K562 (cell line): ENCODE measurements at regions not wholly inside any gene's neighbourhood (a gene's known extent, or its start where the extent isn't known, plus 50 kb on each side); places are given as distances from the start of the nearest gene placed in this dataset.

ENCODE experiments used
- ATAC-seq: fragments of 200-7000 bp; cut with Tn5 transposase; 3 replicates; pipeline ENCODE4 v1.9.1; 2020; ENCODE audit warnings: moderate library complexity
- BruUV-seq: library from RNA; stranded (reverse); fragments of 400-500 nt; replicated peaks from 2 replicates; lab custom pipeline; 2021; lab: Mats Ljungman, UMichigan
- CTCF ChIA-PET: fragments of 300-600 bp; formaldehyde crosslinking; extraction: SDS; loops from one replicate; lab custom pipeline; 2021; ENCODE audit warnings: low intra/inter-chr PET ratio; lab: Yijun Ruan, JAX
- POLR2A ChIA-PET: fragments of 300-600, 350-650 bp; sonication (Branson Sonifier 250); formaldehyde crosslinking; extraction: SDS; loops from one replicate; lab custom pipeline; 2021; ENCODE audit warnings: antibody characterized with exemption, inconsistent platforms; lab: Yijun Ruan, JAX
- DNase-seq, 4 experiments: peaks; one replicate each; pipeline versions ENCODE4 v3.0.0 to v3.0.0-alpha.2; 2011 to 2018; ENCODE audit warnings: low spot score in 3 of 4, mixed read lengths in 3 of 4; ENCODE audit errors: extremely low read depth in 1 of 4
- FAIRE-seq: peaks from 2 replicates; lab custom pipeline; 2011; peaks lifted over from hg19 to GRCh38; lab: Jason Lieb, UNC
- H2AFZ ChIP-seq: 2 replicates; pipeline ENCODE4 v1.6.0; 2011; ENCODE audit warnings: low read depth, low read length, control low read depth, inconsistent platforms
- H3K27ac ChIP-seq: fragments of 200-600 bp; 3 replicates; pipeline ENCODE4 v1.8.0; 2011; ENCODE audit warnings: low read depth, mild to moderate bottlenecking, control low read depth, inconsistent platforms, low read length, moderate library complexity, mixed read lengths; ENCODE audit errors: extremely low read depth
- H3K27me3 ChIP-seq, 2 experiments: fragments of 300-600 bp in 1 of 2; 2 replicates in 1 of 2; 3 replicates in 1 of 2; pipeline versions ENCODE4 v1.6.0 to v1.8.0; 2011; ENCODE audit warnings: inconsistent platforms in 2 of 2, low read length in 2 of 2, mild to moderate bottlenecking in 1 of 2, mixed read lengths in 1 of 2, moderate library complexity in 1 of 2; ENCODE audit not compliant: control insufficient read depth in 2 of 2, insufficient read depth in 2 of 2
- H3K36me3 ChIP-seq: fragments of 300-600 bp; 3 replicates; pipeline ENCODE4 v1.8.0; 2011; ENCODE audit warnings: mild to moderate bottlenecking, low read length, inconsistent platforms; ENCODE audit not compliant: control insufficient read depth, insufficient read depth
- H3K4me1 ChIP-seq, 2 experiments: fragments of 200-600 bp in 1 of 2; replicated peaks in 1 of 2; 2 replicates in 1 of 2; 3 replicates in 1 of 2; pipeline versions ENCODE4 v1.5.1 to v1.8.0; 2011; ENCODE audit warnings: inconsistent platforms in 2 of 2, low read length in 2 of 2, mild to moderate bottlenecking in 1 of 2, mixed read lengths in 1 of 2, moderate library complexity in 1 of 2; ENCODE audit not compliant: control insufficient read depth in 2 of 2, insufficient read depth in 2 of 2
- H3K4me2 ChIP-seq: 2 replicates; pipeline ENCODE4 v1.6.1; 2011; ENCODE audit warnings: low read length, control low read depth, inconsistent platforms, mixed read lengths; ENCODE audit not compliant: insufficient read depth
- H3K4me3 ChIP-seq: fragments of 200-600 bp; sonication (generic), shearing (Covaris generic); 2 replicates; pipeline ENCODE4 v1.5.1; 2016; ENCODE audit warnings: control low read depth, inconsistent platforms
- H3K79me2 ChIP-seq: fragments of 200-600 bp; 3 replicates; pipeline ENCODE4 v1.8.0; 2011; ENCODE audit warnings: low read length, inconsistent platforms; ENCODE audit not compliant: control insufficient read depth, insufficient read depth
- H3K9ac ChIP-seq, 2 experiments: 2 replicates each; pipeline versions ENCODE4 v1.6.0 to v1.6.1; 2011; ENCODE audit warnings: low read depth in 2 of 2, low read length in 2 of 2, control low read depth in 1 of 2, inconsistent platforms in 1 of 2, mild to moderate bottlenecking in 1 of 2, mixed read lengths in 1 of 2; ENCODE audit not compliant: insufficient read depth in 1 of 2
- H3K9me1 ChIP-seq: one replicate; pipeline ENCODE4 v1.6.0; 2011; ENCODE audit warnings: inconsistent platforms, mild to moderate bottlenecking, low read length, moderate library complexity; ENCODE audit not compliant: control insufficient read depth, insufficient read depth
- H3K9me3 ChIP-seq: replicated peaks from 2 replicates; pipeline ENCODE4 v1.5.1; 2011; ENCODE audit warnings: low read depth, low read length, inconsistent platforms; ENCODE audit not compliant: control insufficient read depth, insufficient read depth
- H4K20me1 ChIP-seq: replicated peaks from 2 replicates; pipeline ENCODE4 v1.6.1; 2011; ENCODE audit warnings: low read length, inconsistent platforms, mixed read lengths; ENCODE audit not compliant: control insufficient read depth, insufficient read depth
- CBFA2T3 ChIP-seq: fragments of 450-650 bp; IDR thresholded peaks from 2 replicates; pipeline ENCODE4 v1.6.1; 2017
- HNRNPLL ChIP-seq: fragments of 200-400 bp; formaldehyde crosslinking; IDR thresholded peaks from 2 replicates; pipeline ENCODE4 v1.6.1; 2017; ENCODE audit warnings: low read length, low read depth, mild to moderate bottlenecking; ENCODE audit not compliant: poor library complexity, severe bottlenecking
- KLF1 ChIP-seq: fragments of 450-650 bp; IDR thresholded peaks from 2 replicates; pipeline ENCODE4 v1.6.1; 2016; ENCODE audit warnings: missing genetic modification characterization, missing compliant biosample characterization
- MCM7 ChIP-seq, 2 experiments: fragments of 450-650 bp; IDR thresholded peaks; 2 replicates each; pipeline ENCODE4 v1.6.1; 2016 to 2018
- NCOA1 ChIP-seq: fragments of 450-650 bp; IDR thresholded peaks from 2 replicates; pipeline ENCODE4 v1.6.1; 2016; ENCODE audit warnings: low read depth
- PHB ChIP-seq: fragments of 250-450 bp; sonication (Bioruptor Pico); IDR thresholded peaks from 2 replicates; pipeline ENCODE4 v1.5.0; 2021
- SPI1 ChIP-seq: IDR thresholded peaks from 2 replicates; pipeline ENCODE4 v1.6.1; 2011; ENCODE audit warnings: low read depth, low read length, control low read depth, borderline replicate concordance
- SRSF9 ChIP-seq: fragments of 200-400 bp; formaldehyde crosslinking; IDR thresholded peaks from 2 replicates; pipeline ENCODE4 v1.6.1; 2017; ENCODE audit warnings: low read depth, low read length, borderline replicate concordance
- STAT5A ChIP-seq: IDR thresholded peaks from 2 replicates; pipeline ENCODE4 v1.6.1; 2012; ENCODE audit warnings: low read length, inconsistent platforms, borderline replicate concordance
- ZKSCAN3 ChIP-seq: fragments of 250-450 bp; sonication (Bioruptor Pico); IDR thresholded peaks from 2 replicates; pipeline ENCODE4 v1.4.0; 2020
- ZNF184 ChIP-seq: sonication (generic); formaldehyde crosslinking; IDR thresholded peaks from 2 replicates; pipeline ENCODE4 v1.5.0; 2020; ENCODE audit warnings: missing genetic modification reagents
- WGBS: fragments of 100-300 bp; shearing (Covaris generic); methylation state at CpG from one replicate; pipeline ENCODE4 v1.1.6; 2016; ENCODE audit warnings: low coverage, mixed read lengths; ENCODE audit not compliant: insufficient coverage; ENCODE audit errors: missing lambda C conversion rate; 5-methylcytosine and 5-hydroxymethylcytosine counted together
- in situ Hi-C: fragments of 300-500 bp; cut with MboI; formaldehyde crosslinking; loops from 4 replicates; pipeline ENCODE4 v1.15.0; 2018; ENCODE audit warnings: inconsistent platforms, mixed read lengths
- intact Hi-C: fragments of 100-400 bp; cut with micrococcal nuclease; formaldehyde crosslinking; loops from 2 replicates; pipeline ENCODE4 v1.14.2; 2022
- TF ChIP-seq, protein P1 (sequence below): IDR thresholded peaks from 3 replicates; pipeline ENCODE4 v1.6.1; 2011; ENCODE audit warnings: borderline replicate concordance, mild to moderate bottlenecking, moderate library complexity; ENCODE audit not compliant: insufficient read length; ENCODE audit errors: extremely low read depth
- TF ChIP-seq, protein P2 (sequence below), 2 experiments: fragments of 450-650 bp; IDR thresholded peaks; 2 replicates each; pipeline ENCODE4 v1.6.1; 2016
- TF ChIP-seq, protein P3 (sequence below): fragments of 250-450 bp; sonication (Bioruptor Pico); IDR thresholded peaks from 2 replicates; pipeline ENCODE4 v1.5.0; 2021
- TF ChIP-seq, protein P4 (sequence below), 2 experiments: fragments of 450-650 bp in 1 of 2; IDR thresholded peaks; 2 replicates each; pipeline ENCODE4 v1.6.1; 2011 to 2017; ENCODE audit warnings: low read depth in 2 of 2, antibody characterized with exemption in 1 of 2, borderline replicate concordance in 1 of 2, low read length in 1 of 2, mild to moderate bottlenecking in 1 of 2, mixed read lengths in 1 of 2; ENCODE audit not compliant: control insufficient read depth in 1 of 2

DNA sequence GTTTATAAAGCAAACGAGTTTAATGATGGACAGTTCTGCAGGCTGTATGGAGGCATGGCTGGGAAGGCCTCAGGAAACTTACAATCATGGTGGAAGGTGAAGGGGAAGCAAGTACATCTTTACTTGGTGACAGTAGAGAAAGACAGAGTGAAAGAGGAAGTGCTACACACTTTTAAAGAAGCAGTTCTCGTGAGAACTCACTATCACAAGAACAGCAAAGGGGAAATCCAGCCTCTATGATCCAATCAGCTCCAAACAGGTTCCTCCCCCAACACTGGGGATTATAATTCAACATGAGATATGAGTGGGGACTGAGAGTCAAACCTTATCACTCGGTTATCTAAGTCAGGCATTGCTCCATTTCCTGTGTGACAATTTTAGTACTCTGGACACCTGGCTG, 189.9 kb upstream of the CNTN1 start (continued):
- no peak for TF ChIP-seq STAT5A
- peak; percentile 51; the same call in 1 of the 2 replicates for TF ChIP-seq SPI1
- no peak for TF ChIP-seq MCM7 (IDR thresholded peaks at IDR 0.05)
- no peak for TF ChIP-seq SRSF9
- TF ChIP-seq CBFA2T3 = 0 out of 2 replicates have a peak, but pooled peaks have one; percentile 14
- no peak for TF ChIP-seq ZNF184

DNA sequence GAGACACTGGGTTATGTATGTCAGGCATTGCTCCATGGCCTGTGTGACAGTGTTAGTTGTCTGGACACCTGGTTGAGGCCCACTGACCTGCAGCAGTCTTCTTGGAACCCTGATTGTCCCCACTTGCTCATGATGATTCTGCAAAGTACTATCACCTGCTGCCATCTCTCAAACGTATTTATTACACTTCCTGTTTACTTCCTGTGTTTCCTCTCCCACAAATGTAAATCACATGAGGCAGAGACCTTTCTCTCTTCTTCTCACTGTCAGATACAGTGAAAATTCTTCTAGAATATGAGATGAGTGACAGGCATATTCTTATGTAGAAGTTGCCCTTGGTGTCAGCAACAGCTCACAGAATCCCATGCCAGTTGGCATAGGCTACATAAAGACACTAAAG, 186.9 kb upstream of the CNTN1 start:
- H4K20me1 ChIP-seq = no peaks in the 10 kb centered on the region
- no peaks in the 10 kb centered on the region for H3K79me2 ChIP-seq
- intact Hi-C loops = no loop called here
- H3K9me1 ChIP-seq = no peaks in the 10 kb centered on the region
- H3K4me3 ChIP-seq = no peak overlapping the region
- H3K4me2 ChIP-seq = no peak overlapping the region
- H2AFZ ChIP-seq = no peak overlapping the region
- DNase-seq (no peak), FAIRE-seq (no peak), ATAC-seq (no peak)
- H3K27me3 ChIP-seq = no peaks in the 10 kb centered on the region
- H3K27ac ChIP-seq = no peak overlapping the region
- H3K9ac ChIP-seq = no peak overlapping the region
- POLR2A ChIA-PET = no interaction called here
- H3K4me1 ChIP-seq = no peaks in the 10 kb centered on the region
- WGBS = 0% methylated on average over 1 of the region's 1 CpG
- H3K9me3 ChIP-seq = no peaks in the 10 kb centered on the region
- H3K36me3 ChIP-seq = no peaks in the 10 kb centered on the region
- no TSS peak for BruUV-seq
- CTCF ChIA-PET = no interaction called here
- in situ Hi-C loops = no loop called here
- TF ChIP-seq, protein P1, sequence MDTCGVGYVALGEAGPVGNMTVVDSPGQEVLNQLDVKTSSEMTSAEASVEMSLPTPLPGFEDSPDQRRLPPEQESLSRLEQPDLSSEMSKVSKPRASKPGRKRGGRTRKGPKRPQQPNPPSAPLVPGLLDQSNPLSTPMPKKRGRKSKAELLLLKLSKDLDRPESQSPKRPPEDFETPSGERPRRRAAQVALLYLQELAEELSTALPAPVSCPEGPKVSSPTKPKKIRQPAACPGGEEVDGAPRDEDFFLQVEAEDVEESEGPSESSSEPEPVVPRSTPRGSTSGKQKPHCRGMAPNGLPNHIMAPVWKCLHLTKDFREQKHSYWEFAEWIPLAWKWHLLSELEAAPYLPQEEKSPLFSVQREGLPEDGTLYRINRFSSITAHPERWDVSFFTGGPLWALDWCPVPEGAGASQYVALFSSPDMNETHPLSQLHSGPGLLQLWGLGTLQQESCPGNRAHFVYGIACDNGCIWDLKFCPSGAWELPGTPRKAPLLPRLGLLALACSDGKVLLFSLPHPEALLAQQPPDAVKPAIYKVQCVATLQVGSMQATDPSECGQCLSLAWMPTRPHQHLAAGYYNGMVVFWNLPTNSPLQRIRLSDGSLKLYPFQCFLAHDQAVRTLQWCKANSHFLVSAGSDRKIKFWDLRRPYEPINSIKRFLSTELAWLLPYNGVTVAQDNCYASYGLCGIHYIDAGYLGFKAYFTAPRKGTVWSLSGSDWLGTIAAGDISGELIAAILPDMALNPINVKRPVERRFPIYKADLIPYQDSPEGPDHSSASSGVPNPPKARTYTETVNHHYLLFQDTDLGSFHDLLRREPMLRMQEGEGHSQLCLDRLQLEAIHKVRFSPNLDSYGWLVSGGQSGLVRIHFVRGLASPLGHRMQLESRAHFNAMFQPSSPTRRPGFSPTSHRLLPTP = no peak
- TF ChIP-seq NCOA1 (no peak), KLF1 (tag) (no peak), PHB (CRISPR knock-in tag) (no peak), HNRNPLL (no peak), ZKSCAN3 (CRISPR knock-in tag) (no peak)
- TF ChIP-seq, protein P2, sequence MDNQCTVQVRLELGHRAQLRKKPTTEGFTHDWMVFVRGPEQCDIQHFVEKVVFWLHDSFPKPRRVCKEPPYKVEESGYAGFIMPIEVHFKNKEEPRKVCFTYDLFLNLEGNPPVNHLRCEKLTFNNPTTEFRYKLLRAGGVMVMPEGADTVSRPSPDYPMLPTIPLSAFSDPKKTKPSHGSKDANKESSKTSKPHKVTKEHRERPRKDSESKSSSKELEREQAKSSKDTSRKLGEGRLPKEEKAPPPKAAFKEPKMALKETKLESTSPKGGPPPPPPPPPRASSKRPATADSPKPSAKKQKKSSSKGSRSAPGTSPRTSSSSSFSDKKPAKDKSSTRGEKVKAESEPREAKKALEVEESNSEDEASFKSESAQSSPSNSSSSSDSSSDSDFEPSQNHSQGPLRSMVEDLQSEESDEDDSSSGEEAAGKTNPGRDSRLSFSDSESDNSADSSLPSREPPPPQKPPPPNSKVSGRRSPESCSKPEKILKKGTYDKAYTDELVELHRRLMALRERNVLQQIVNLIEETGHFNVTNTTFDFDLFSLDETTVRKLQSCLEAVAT (IDR thresholded peaks at IDR 0.05) = no peak
- TF ChIP-seq, protein P3, sequence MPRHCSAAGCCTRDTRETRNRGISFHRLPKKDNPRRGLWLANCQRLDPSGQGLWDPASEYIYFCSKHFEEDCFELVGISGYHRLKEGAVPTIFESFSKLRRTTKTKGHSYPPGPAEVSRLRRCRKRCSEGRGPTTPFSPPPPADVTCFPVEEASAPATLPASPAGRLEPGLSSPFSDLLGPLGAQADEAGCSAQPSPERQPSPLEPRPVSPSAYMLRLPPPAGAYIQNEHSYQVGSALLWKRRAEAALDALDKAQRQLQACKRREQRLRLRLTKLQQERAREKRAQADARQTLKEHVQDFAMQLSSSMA (CRISPR knock-in tag) = no peak
- TF ChIP-seq, protein P4, sequence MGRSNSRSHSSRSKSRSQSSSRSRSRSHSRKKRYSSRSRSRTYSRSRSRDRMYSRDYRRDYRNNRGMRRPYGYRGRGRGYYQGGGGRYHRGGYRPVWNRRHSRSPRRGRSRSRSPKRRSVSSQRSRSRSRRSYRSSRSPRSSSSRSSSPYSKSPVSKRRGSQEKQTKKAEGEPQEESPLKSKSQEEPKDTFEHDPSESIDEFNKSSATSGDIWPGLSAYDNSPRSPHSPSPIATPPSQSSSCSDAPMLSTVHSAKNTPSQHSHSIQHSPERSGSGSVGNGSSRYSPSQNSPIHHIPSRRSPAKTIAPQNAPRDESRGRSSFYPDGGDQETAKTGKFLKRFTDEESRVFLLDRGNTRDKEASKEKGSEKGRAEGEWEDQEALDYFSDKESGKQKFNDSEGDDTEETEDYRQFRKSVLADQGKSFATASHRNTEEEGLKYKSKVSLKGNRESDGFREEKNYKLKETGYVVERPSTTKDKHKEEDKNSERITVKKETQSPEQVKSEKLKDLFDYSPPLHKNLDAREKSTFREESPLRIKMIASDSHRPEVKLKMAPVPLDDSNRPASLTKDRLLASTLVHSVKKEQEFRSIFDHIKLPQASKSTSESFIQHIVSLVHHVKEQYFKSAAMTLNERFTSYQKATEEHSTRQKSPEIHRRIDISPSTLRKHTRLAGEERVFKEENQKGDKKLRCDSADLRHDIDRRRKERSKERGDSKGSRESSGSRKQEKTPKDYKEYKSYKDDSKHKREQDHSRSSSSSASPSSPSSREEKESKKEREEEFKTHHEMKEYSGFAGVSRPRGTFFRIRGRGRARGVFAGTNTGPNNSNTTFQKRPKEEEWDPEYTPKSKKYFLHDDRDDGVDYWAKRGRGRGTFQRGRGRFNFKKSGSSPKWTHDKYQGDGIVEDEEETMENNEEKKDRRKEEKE (IDR thresholded peaks at IDR 0.05; ENCODE audit: borderline replicate concordance in 1 of 2, control insufficient read depth in 1 of 2, low read depth in 2 of 2, low read length in 1 of 2) = no peak
